ENCODE measurements at regions not wholly inside any gene's neighbourhood (a gene's known extent, or its start where the extent isn't known, plus 50 kb on each side); places are given as distances from the start of the nearest gene placed in this dataset.

DNA sequence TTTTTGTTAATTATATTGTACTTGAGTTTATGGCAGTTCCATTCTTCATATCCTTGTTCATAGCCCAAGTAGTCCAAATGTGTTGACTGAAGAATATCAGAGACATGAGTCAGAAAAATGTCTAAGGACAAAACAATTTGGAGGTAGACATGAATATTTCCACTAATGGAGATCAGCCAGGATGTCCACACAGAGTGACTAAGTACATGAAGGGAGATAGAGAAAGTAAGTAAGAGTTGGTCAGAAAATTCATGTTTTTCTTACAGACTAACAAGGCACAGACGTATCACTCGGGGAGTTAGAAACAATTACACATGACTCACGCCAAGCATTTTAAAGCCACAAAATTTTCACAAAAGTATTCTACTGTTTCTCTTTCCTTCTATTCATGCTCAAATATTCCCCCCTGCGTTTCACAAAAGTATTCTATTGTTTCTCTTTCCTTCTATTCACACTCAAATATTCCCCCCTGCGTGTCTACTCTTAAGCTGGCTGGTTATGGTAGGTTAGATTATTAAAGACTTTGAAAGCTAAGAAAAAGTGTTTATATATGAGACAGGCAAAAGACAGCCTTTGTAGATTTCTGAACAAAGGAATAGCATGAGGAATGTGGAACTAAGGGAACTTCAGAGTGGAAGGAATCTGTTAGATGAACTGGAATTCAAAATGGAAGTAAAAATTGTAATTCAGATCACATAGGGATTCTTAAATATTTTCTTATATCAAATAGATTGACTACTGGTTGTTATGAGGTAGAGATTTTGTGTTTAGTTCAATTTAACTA lies 648.7 kb upstream of the CCDC54 start:
- no peak for DNase-seq

DNA sequence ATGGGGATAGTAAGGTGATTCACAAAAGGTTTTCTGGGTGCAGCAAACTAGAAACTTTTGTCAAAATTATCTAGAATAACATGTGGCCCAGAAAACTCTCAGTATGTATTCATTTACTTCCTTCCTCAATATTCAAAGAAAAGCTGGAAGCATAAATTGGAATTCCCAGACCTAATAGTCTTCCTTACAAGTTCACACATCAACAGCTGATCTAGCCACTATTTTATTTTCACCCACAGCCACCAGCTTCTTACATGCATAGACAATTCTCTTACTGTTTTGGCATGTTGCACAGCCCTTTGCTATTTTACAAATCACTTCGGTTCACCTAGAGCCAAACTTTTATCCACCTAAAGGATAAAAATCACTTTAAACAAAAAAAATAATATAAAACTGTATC lies 647.8 kb upstream of the CCDC54 start:
- DNase-seq = no peak

DNA sequence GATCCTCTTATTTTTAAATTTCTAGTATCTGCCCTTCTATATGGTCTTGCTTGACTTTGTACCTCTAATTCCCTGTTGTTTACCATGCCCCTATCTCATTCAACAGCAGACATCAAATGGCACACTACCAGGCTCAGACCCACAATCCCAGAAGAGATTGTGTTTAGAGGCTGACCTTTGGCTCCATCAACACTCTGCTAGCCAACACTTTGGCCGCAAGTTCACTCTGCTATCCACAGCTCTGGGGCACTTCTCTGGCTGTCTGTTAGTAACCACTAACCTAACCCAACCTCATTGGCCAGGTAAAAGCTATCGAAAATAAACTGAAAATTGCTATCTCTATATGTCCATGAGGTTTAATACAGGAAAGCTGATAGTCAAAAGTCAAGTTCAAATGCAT lies 646.0 kb upstream of the CCDC54 start:
- no peak for DNase-seq

DNA sequence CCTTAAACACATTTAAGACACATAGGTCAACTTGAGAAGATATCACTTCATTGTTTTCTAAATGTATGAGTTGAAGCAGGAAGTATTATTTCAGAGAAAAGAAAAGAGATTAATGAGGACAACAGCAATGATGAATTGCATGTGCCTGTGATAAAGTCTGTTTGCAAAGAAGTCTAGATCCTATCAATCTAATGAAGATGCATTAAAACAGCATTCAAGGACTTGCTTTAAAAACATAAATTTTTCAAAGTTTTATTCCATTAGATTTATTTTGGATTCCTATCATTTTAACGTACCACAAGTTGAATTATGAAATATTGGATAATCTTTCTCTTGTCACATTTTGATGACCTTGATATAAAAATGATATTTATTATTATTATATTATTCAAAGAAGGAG lies 642.5 kb upstream of the CCDC54 start:
- DNase-seq = no peak

DNA sequence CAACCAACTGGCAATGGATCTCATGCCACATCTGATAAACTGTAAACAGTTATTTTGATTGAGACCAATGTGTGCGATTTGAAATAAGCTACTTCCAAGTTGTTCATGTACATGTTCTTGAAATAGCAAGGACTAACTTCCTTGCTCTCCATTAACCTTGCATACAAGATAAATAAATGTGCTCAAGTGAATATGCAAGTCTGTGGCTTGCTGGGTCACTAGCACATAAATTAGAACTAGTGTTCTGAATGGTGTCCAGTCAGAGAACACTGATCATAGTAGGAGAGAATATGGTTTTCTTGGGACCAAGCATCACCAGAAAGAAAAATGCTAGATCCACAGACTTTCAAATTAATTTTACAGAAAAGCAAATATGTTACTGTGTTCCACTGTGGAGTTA lies 640.0 kb upstream of the CCDC54 start:
- DNase-seq = no peak

DNA sequence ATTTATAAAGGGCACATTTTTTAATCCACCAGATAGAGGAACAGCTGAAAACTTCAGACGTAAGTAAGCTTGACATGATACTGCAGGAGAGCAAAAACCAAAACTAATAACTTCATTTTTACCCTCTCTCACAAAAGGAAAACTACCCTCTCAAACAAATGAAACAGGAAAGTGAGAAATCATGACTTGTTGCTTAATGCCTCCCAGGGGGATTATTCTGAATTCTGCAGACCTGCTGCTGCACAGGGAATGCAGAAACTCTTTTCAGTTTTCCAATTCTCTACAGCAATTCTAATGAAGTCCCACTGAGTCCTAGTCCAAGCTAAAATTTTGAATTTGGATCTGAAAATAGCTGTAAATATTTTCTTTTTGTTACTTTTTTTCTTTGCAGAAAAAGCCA lies 637.1 kb upstream of the CCDC54 start:
- no peak for DNase-seq

DNA sequence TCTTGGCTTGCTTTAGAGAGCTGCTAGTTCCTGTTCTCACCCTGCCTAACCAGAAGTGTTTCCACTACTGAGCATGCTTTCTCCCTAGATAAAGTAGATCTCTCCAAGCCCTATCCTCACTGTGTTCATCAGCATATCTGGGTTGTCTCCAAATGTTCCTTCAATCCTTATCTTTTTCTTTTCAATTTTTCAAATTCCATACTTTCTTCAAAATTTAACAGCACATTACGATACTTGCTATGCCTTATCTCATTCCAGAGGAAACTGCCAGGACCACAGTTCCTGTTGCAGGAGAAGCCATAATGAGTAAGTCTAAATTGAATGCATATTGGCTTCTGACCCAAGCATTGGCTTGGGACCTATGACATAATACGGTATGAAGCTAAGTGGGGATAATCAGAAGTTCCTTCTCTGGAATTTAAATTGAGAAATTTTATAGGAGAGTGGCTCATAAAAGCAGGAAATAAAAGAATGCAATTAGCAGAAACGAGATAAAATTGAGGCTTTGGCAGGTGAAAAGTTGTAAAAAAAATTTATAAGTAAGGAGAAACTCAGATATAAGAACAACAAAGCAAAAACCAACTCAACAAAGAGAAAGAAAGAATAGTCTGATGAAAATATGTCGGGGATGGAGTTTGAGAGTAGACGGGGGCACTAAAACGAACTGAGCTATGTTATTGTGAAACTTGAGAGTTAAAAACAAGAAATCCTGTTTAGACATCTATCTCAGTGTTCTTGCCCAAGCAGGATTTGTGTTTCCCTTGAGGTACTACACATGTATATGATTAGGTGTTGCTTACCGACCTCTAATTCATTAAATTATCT lies 631.7 kb upstream of the CCDC54 start:
- no peak for DNase-seq

DNA sequence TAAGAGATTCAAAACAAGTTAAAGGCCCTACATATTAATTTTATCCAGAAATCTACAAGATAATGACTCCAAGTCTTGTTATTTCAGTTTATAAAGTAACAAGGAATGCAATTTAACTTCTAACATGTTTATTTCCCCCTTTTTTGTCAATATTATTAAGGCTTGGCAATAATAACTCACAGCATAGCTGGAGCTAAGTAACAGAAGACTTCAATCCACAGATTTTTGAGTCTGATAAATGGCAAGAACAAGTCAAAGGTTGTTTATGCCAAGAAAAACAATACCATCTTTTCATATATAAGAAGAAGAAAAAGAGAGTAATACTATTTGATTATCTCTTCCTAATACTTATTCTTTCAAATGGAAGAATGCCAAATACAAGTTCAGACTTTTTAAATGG lies 631.0 kb upstream of the CCDC54 start:
- DNase-seq = no peak

DNA sequence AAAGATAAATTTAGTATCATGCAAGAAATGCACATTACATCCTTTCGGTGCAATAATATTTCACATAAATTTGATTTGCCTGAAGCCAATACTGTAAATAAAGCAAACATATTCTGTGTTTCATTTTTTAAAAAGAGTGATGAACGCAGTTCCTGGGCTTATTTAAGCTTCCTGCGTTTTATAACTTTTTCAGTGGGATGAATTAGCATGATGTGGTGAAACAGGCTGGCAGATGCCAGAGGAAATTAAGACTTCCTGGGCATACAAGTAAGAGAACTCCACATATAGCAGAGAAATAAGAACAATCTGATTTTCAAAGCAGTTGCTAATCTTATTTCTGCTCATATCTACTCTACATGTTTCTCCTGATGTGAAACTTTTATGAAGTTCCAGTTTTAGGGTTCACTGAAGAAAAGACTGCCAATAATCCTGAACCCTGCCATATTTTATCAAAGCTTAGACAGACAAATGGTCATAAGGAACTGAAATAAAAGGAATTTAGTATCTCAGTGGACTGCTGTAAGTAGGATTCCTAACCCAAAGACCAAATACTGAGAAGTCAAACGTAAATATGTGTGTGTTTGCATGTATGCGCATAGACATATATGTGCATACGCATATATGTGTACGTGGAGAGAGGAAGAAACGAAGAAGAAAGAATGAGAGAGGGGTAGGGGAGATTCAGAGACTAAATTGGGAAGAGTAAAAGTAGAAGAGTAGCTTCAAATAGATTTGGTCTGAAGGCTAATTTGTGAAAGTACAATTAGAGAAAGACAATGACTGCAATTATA lies 628.6 kb upstream of the CCDC54 start:
- no peak for DNase-seq

DNA sequence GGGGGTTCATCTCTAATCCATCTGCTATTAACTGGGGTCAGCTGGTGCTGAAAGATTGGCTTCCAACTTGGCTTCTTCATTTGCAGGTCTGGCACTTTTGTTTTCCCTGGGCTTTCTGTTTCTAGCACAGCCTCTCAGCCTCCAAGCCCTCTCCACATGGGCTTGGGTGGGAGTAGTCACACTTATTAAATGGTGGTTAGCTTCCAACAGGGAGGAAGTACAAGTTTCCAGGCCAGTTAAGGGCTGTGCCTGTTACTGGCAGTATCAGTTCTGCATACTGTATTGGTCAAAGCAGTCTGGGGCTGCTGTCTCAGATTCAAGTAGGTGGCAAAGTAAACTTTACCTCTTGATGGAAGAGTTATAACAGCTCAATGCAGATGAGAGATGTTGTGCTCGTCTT lies 627.1 kb upstream of the CCDC54 start:
- DNase-seq = no peak

DNA sequence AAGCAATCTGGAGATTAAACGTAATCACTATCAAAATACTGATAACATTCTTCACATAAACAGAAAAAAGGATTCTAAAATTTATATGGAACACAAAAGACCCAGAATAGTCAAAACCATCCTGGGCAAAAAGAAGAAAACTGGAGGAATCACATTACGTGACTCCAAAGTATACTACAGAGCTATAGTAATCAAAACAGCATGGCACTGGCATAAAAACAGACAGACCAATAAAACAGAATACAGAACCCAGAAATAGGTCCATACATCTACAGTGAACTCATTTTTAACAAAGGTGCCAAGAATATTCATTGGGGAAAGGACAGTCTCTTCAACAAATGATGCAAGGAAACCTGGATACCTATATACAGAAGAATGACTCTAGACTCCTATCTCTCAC lies 621.9 kb upstream of the CCDC54 start:
- no peak for DNase-seq

DNA sequence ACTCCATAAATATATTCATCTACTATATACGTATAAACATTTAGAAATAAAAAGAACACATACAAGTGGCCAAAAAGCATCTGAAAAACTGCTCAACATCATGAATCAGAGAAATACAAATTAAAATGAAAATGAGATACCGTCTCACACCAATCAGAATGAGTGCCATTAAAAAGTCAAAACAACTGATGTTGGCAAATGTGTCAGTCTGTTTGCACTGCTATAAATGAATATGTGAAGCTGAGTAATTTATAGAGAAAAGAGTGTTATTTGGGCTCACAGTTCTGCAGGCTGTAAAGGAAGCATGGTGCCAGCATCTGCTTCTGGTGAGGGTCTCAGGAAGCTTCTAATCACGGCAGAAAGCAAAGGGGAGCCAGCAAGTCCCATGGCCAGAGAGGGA lies 620.3 kb upstream of the CCDC54 start:
- no peak for DNase-seq

DNA sequence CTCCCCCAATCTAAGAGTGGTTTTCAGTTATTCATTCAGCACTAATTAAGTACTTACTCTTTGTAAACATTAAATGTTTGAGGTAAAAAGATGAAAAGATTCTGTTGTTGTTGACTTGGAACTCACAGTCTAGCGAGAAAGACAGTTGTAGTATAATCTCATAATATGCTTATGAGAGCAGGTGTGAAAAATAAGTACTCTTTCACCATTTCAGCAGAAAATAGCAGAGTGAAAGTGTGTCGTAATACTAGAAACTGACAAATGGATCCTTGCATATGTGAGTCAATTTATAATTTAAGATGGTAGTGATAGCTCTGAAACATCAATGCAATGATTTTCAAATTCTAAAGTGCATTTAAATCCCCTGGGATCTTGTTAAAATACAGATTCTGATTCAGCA lies 618.8 kb upstream of the CCDC54 start:
- DNase-seq = no peak

DNA sequence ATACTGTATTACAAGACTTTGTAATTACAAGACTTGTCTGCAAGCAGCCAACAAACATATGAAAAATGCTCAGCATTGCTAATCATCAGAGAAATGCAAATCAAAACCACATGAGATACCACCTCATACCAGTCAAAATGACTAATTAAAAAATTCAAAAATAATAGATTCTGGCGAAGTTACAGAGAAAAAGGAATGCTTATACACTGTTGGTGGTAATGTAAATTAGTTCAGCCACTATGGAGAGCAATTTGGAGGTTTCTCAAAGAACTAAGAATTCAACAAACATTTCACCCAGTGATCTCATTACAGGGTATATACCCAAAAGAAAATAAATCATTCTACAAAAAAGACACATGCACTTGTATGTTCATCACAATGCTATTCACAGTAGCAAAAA lies 617.5 kb upstream of the CCDC54 start:
- DNase-seq = no peak

DNA sequence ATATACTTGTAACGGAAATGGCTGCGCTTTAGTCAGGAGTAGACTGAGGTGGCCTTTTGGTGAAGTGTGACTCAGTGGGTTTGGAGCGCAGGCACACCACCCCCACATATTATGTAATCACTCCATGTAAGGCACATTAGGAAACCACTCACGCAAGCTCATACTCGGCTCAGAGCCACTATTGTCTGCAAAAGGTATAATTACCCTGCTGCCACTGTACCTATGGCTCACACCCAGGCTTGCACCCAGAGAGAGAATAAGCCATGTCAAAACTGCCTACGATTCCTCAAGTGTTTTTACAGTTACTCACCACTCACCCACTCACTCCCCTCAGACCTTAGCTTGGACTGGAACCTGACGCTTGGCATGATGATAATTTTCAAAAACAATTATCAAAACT lies 611.9 kb upstream of the CCDC54 start:
- no peak for DNase-seq

DNA sequence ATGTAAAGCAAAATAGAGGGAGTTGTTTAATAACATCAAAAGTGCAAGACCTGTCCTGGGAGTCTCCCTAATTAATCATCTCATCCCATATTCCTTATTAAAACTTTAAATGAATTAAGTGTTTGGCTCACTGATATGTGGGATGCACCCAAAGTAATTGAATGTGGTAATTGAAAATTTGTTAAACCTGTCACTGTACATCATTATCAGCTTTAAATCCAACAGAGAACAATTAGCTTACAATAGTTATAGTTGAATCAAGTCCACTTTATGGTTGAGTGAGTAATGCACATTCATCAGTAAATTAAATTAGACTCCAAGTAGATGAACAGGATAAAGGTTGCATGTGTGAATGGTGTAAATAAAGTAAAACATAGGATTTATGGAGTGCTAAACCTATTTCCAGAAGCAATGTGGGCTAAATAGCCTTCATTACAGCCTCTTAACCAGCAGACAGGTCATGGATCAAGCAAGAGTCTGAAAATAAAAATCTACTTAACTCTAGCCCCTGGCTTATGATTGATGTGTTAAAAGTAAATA lies 608.2 kb upstream of the CCDC54 start:
- no peak for DNase-seq

DNA sequence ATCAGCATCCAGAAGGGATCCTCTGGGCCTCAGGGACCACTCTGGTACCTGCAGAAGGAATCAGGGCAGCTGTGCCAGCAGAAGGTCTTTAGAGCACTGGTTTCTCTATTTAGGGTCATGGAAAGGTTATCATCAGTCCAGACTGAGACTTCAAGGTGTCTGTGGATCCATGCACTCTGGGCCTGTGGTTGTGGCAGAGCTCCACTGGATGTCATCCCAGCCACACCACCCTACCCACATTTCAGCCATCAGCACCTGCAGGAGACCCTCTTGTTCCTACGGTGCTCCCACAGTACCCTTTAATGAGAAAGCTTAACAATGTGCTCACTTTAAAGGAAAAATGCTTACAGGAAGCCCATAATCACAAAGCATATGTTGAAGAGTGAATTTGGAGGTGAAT lies 603.4 kb upstream of the CCDC54 start:
- no peak for DNase-seq

DNA sequence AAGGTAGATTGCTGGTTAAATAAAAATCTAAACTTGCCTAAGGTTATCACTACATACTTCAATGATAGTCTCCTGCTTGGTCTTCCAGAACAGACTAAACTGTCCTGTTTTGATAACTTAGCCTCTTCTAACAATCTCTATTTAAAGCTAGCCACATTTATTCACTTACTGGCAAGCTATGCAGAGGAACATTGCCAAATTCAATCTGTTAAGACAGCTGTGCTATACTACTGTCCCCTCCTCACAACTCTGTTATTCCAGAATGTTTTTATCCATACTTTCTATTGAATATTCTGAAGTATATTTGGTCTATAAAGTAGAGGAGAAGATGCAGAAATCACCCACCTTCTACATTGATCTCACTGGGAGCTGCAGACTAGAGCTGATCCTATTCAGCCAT lies 594.0 kb upstream of the CCDC54 start:
- DNase-seq = no peak

DNA sequence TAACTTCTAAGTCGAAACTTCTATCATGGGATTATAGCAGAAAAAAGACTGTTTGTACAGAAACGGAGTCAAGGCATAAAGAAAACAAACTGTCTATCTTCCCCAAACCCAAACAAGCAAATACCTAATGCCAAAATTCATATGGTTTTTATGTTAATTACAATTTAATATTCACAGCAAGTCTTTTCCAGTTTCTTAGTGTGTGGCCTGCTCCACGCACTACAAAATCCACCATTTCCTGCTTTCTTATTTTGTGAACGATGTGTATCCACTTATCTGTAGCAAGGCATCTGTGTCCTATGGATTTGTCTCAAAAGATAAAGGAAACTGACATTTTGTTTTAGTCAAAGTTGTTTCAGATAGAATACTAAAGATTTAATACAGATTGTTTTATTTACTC lies 588.0 kb upstream of the CCDC54 start:
- no peak for DNase-seq

DNA sequence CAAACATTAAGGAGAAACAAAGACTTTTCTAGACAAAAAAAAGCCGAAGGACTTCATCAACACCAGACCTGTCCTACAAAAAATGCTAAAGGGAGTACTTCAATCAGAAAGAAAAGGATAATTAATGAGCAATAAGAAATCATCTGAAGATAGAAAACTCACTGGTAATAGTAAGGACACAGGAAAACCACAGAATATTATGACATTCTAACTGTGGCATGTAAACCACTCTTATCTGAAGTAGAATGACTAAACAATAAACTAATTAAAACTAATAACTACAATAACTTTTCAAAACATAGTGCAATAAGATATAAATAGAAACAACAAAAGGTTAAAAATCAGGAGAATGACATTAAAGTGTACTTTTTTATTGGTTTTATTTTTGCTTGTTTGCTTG lies 584.5 kb upstream of the CCDC54 start:
- no peak for DNase-seq

DNA sequence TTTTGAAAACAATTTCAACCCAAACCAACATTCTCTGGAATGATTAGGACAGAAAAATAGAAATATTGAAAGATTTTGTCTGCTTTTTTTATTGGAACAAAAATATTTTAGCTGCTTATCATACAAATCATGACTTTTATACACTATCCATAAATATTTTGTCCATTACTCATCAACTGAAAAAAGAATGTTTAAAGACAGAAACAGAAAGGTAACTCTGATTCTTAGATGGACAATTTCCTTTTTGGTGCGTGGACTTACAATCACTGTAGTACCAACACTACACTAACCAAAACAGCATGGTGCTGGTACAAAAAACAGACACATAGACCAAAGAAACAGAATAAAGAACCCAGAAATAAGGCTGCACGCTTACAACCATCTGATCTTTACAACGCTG lies 582.8 kb upstream of the CCDC54 start:
- no peak for DNase-seq

DNA sequence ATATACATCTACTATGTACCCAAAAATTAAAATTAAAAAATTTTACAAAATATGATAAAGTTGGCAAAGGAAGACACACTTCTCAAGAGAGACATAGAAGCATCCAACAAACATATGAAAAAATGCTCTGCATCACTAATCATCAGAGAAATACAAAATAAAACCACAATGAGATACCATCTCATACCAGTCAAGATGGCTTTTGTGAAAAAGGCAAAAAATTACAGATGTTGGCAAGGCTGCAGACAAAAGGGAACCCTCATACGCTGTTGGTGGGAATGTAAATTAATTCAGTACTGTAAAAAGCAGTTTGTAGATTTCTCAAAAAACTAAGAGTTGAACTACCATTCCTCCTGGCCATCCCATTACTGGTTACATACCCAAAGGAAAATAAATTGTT lies 581.7 kb upstream of the CCDC54 start:
- DNase-seq = no peak

DNA sequence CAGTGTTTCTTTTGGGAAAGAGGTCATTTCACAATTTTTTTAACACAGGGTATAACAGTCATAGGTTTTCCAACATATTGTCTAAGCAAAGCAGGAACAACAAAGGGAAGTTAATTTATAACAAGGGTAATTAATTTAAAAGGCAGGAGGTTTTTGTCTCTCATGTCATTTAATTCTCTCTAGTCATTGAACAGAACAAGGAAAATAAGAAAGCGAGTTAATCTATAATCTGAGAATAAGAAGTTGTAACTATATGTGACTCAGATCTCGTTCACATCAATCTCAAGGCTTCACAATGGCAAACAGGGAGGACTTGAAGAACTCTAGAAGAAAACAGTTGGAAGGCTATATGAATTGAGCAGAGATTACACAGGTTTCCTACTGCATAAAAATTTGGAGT lies 579.8 kb upstream of the CCDC54 start:
- no peak for DNase-seq

DNA sequence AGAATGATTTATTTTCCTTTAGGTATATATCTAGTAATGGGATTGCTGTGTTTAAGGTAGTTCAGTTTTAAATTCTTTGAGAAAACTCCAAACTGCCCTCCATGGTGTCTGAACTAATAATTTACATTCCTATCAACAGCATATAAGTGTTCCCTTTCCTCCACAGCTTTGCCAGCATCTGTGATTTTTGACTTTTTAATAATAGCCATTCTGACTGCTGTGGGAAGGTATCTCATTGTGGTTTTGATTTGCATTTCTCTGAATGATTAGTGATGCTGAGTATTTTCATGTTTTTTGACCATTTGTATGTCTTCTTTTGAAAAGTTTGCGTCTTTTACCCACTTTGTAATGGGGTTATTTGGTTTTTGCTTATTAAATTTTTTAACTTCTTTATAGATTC lies 571.6 kb upstream of the CCDC54 start:
- no peak for DNase-seq
